GM12865 (cell line): ENCODE measurements at regions not wholly inside any gene's neighbourhood (a gene's known extent, or its start where the extent isn't known, plus 50 kb on each side); places are given as distances from the start of the nearest gene placed in this dataset.

ENCODE experiments used
- DNase-seq: peaks from one replicate; pipeline ENCODE4 v3.0.0; 2010; ENCODE audit warnings: low read depth
- H3K4me3 ChIP-seq: 2 replicates; pipeline ENCODE4 v1.5.1; 2011; ENCODE audit warnings: mild to moderate bottlenecking, low read depth, low read length, control low read depth
- CTCF ChIP-seq: IDR thresholded peaks from 2 replicates; pipeline ENCODE4 v1.5.1; 2011; ENCODE audit warnings: low read length, control low read depth, low read depth, inconsistent platforms; ENCODE audit not compliant: insufficient read depth; ENCODE audit errors: missing control alignments

DNA sequence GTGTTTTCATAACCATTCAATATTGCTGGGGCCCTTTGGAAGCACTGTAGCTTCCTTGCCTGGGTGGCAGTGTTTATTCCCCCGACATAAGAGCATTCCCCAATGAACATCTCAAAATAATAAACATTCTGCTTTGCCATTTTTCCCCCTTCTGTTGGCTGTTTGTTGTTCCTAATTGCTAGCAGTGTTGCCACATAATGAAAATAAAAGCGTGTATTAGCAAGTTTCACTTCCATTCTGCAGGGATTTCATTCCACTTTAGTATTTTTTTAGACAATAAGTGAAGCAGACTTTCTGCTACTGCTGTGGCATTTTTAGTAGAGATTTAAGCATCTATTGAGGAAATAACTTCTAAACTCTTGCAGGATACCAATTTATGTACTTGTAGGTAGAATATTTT is 154.7 kb upstream of the GALNT13 start:
- H3K4me3 ChIP-seq = no peak overlapping the region
- no peak for DNase-seq
- no peak for TF ChIP-seq CTCF

- TF ChIP-seq CTCF = no peak
- no peak for DNase-seq
- H3K4me3 ChIP-seq = no peak overlapping the region
Measured at GRCh38 chr2:153739394-153739793, 132.3 kb upstream of the GALNT13 start.

GRCh38 chr2:153761936-153762335 is 109.8 kb upstream of the GALNT13 start:
- no peak for DNase-seq

DNA sequence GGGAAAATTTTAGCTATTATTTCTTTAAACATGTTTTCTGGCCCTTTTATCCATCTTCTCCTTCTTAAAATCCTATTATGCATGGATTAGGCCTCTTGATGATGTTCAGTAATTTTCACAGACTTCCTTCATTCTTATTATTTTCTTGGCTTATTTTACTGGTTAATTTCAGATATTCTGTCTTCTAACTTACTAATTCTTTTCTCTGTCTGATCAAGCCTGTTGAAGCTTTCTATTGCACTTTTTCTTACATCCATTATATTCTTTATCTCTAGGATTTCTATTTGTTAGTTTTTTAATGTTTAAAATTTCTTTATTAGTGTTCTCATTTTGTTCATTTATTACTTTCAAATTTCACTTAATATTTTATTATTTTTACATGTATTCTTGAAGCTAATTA is 105.3 kb upstream of the GALNT13 start:
- no peak for TF ChIP-seq CTCF
- H3K4me3 ChIP-seq = no peak overlapping the region

More at GRCh38 chr2:153761936-153762335, 109.8 kb upstream of the GALNT13 start:
- TF ChIP-seq CTCF = no peak
- H3K4me3 ChIP-seq = no peak overlapping the region

DNA sequence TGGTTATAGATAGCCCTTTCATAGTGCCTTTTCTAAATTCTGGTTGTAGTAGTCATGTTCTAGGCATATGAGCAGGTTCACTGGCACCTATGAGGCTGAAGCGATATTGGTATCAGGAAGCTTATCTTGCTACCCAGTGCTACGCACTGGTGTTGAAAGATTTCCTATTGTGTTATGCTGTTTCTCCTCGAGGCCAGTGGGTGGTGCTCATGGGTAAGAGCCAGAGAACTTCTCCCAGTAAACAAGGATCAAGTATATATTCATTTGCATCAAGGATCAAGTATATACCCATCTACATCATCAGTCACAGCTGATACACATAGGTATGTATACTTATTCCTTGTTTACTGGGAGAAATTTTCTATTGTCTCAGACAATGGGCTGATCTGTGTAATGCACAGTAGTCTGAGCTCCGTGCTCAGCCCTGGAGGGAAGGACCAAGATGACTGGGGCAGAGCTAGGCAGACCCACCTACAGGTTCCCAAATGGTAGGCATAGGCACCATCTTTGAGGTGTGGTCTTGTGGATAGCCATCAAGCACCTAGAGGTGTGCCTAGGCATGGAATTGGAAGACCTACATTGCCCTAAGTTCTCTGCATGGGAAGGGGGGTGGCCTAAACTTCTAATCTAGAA is 101.2 kb upstream of the GALNT13 start:
- no peak for DNase-seq
- TF ChIP-seq CTCF = peak; percentile 12
- no peak overlapping the region for H3K4me3 ChIP-seq

More for the DNA sequence above, 105.3 kb upstream of the GALNT13 start:
- no peak for DNase-seq

GRCh38 chr2:153780241-153780640 is 91.5 kb upstream of the GALNT13 start:
- no peak overlapping the region for H3K4me3 ChIP-seq
- no peak for DNase-seq
- TF ChIP-seq CTCF = no peak

- DNase-seq = no peak
Measured at GRCh38 chr2:153786016-153786415, 85.7 kb upstream of the GALNT13 start.

More at GRCh38 chr2:153786016-153786415, 85.7 kb upstream of the GALNT13 start:
- no peak for TF ChIP-seq CTCF
- no peak overlapping the region for H3K4me3 ChIP-seq
